CD4-positive, alpha-beta T cell (primary cell): ENCODE measurements at regions not wholly inside any gene's neighbourhood (a gene's known extent, or its start where the extent isn't known, plus 50 kb on each side); places are given as distances from the start of the nearest gene placed in this dataset.
"Not testable (repeated sequence)": the region's sequence is repeated elsewhere in the genome, so short reads cannot be mapped to it uniquely, and the experiment has no call there.

ENCODE experiments used
- ATAC-seq: fragments of 200-7000 bp; cut with Tn5 transposase; one replicate; pipeline ENCODE4 v1.10.0; 2022; ENCODE audit warnings: mild to moderate bottlenecking; ENCODE audit not compliant: poor library complexity
- CTCF ChIA-PET: fragments of 350-600 bp; sonication (Branson Sonifier 250); formaldehyde crosslinking; loops from one replicate; lab custom pipeline; 2021; ENCODE audit warnings: antibody characterized with exemption, inconsistent platforms; lab: Charles Lee
- POLR2A ChIA-PET: fragments of 350-600 bp; sonication (Branson Sonifier 250); formaldehyde crosslinking; loops from one replicate; lab custom pipeline; 2021; ENCODE audit warnings: antibody characterized with exemption, inconsistent platforms; lab: Charles Lee
- DNase-seq, 14 experiments: peaks; one replicate each; pipeline ENCODE4 v3.0.0-alpha.2; 2013 to 2020; ENCODE audit warnings: mixed read lengths in 2 of 14
- H3K27ac ChIP-seq, 2 donors: one replicate each; pipeline versions ENCODE4 v1.5.1 to v1.7.0; 2013; ENCODE audit warnings: low read length in 2 of 2, low read depth in 1 of 2, mild to moderate bottlenecking in 1 of 2
- H3K27me3 ChIP-seq, 2 experiments: 1 replicate in 1 of 2; 2 replicates in 1 of 2; pipeline versions ENCODE4 v1.6.1 to v1.7.0; 2013; ENCODE audit warnings: low read length in 2 of 2, control low read depth in 1 of 2, mild to moderate bottlenecking in 1 of 2, moderate library complexity in 1 of 2; ENCODE audit not compliant: insufficient read depth in 2 of 2, control insufficient read depth in 1 of 2
- H3K36me3 ChIP-seq: one replicate; pipeline ENCODE4 v1.6.1; 2013; ENCODE audit warnings: low read length, control low read depth; ENCODE audit not compliant: insufficient read depth
- H3K4me1 ChIP-seq: one replicate; pipeline ENCODE4 v1.6.1; 2013; ENCODE audit warnings: low read length, control low read depth; ENCODE audit not compliant: insufficient read depth
- H3K4me3 ChIP-seq: one replicate; pipeline ENCODE4 v1.5.1; 2013; ENCODE audit warnings: mild to moderate bottlenecking, low read length, moderate library complexity
- H3K9me3 ChIP-seq, 2 experiments: 1 replicate in 1 of 2; 2 replicates in 1 of 2; pipeline versions ENCODE4 v1.6.1 to v1.7.0; 2013; ENCODE audit warnings: low read length in 2 of 2, mild to moderate bottlenecking in 2 of 2, control low read depth in 1 of 2, moderate library complexity in 1 of 2; ENCODE audit not compliant: control insufficient read depth in 1 of 2, insufficient read depth in 1 of 2
- H3K27ac Mint-ChIP-seq: one replicate; pipeline ENCODE4 v1.8.0; 2020; ENCODE audit warnings: mixed read lengths
- H3K27me3 Mint-ChIP-seq: one replicate; pipeline ENCODE4 v1.8.0; 2021; ENCODE audit warnings: mixed read lengths
- H3K36me3 Mint-ChIP-seq: one replicate; pipeline ENCODE4 v1.8.0; 2021; ENCODE audit warnings: low read depth, mixed read lengths
- H3K4me1 Mint-ChIP-seq: one replicate; pipeline ENCODE4 v1.8.0; 2021; ENCODE audit warnings: low read depth, mixed read lengths
- H3K4me3 Mint-ChIP-seq: one replicate; pipeline ENCODE4 v1.8.0; 2020; ENCODE audit warnings: mild to moderate bottlenecking, mixed read lengths
- H3K9me3 Mint-ChIP-seq: one replicate; pipeline ENCODE4 v1.8.0; 2020; ENCODE audit warnings: mixed read lengths
- intact Hi-C, 2 experiments: fragments of 100-400 bp; cut with DNase I in 1 of 2; cut with micrococcal nuclease in 1 of 2; formaldehyde crosslinking; loops; one replicate each; pipeline versions ENCODE4 v1.15.1 to v1.9.0; 2023 to 2025; cut with DNase I, micrococcal nuclease
- TF ChIP-seq, protein P1 (sequence below): fragments of 200-600 bp; IDR thresholded peaks from one replicate; pipeline ENCODE4 v1.8.0; 2022; ENCODE audit warnings: antibody characterized with exemption, mild to moderate bottlenecking

GRCh38 chr5:159497221-159497620, 166.9 kb upstream of the IL12B start:
- H3K27ac ChIP-seq = no peak overlapping the region
- POLR2A ChIA-PET = no interaction called here
- CTCF ChIA-PET = no interaction called here
- no peaks in the 10 kb centered on the region for H3K27me3 ChIP-seq
- no peaks in the 10 kb centered on the region for H3K9me3 ChIP-seq
- ATAC-seq (no peak), DNase-seq (no peak)
- no peaks in the 10 kb centered on the region for H3K36me3 ChIP-seq
- Mint-ChIP-seq H3K4me1 (no peaks in the 10 kb centered on the region), H3K27ac (no peak overlapping the region), H3K27me3 (peaks cover 10% of the 10 kb centered on the region), H3K4me3 (no peak overlapping the region), H3K36me3 (no peaks in the 10 kb centered on the region), H3K9me3 (peaks cover 2% of the 10 kb centered on the region)
- intact Hi-C loops = no loop called here
- no peaks in the 10 kb centered on the region for H3K4me1 ChIP-seq
- TF ChIP-seq, protein P1, sequence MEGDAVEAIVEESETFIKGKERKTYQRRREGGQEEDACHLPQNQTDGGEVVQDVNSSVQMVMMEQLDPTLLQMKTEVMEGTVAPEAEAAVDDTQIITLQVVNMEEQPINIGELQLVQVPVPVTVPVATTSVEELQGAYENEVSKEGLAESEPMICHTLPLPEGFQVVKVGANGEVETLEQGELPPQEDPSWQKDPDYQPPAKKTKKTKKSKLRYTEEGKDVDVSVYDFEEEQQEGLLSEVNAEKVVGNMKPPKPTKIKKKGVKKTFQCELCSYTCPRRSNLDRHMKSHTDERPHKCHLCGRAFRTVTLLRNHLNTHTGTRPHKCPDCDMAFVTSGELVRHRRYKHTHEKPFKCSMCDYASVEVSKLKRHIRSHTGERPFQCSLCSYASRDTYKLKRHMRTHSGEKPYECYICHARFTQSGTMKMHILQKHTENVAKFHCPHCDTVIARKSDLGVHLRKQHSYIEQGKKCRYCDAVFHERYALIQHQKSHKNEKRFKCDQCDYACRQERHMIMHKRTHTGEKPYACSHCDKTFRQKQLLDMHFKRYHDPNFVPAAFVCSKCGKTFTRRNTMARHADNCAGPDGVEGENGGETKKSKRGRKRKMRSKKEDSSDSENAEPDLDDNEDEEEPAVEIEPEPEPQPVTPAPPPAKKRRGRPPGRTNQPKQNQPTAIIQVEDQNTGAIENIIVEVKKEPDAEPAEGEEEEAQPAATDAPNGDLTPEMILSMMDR = no peak
- no peak overlapping the region for H3K4me3 ChIP-seq

- TF ChIP-seq, protein P1 = no peak
- peaks cover 2% of the 10 kb centered on the region for H3K9me3 Mint-ChIP-seq
- DNase-seq = no peak
- ChIA-PET POLR2A (no interaction called here), CTCF (no interaction called here)
- Histone ChIP-seq H3K9me3 (no peaks in the 10 kb centered on the region), H3K36me3 (no peaks in the 10 kb centered on the region), H3K4me3 (no peak overlapping the region), H3K4me1 (no peaks in the 10 kb centered on the region), H3K27ac (no peak overlapping the region), H3K27me3 (no peaks in the 10 kb centered on the region)
- ATAC-seq = no peak
- H3K27ac Mint-ChIP-seq = no peak overlapping the region
- intact Hi-C loops = no loop called here
- H3K4me1 Mint-ChIP-seq = no peaks in the 10 kb centered on the region
- no peak overlapping the region for H3K4me3 Mint-ChIP-seq
- H3K27me3 Mint-ChIP-seq = peaks cover 10% of the 10 kb centered on the region
- no peaks in the 10 kb centered on the region for H3K36me3 Mint-ChIP-seq
Observed at GRCh38 chr5:159498630-159499029, 168.3 kb upstream of the IL12B start.

GRCh38 chr5:159502116-159502515, 171.8 kb upstream of the IL12B start:
- H3K27ac Mint-ChIP-seq, H3K27ac ChIP-seq, DNase-seq, H3K4me3 ChIP-seq, H3K4me3 Mint-ChIP-seq, H3K4me1 Mint-ChIP-seq, intact Hi-C loops, H3K36me3 ChIP-seq, H3K9me3 Mint-ChIP-seq, H3K36me3 Mint-ChIP-seq, POLR2A ChIA-PET, CTCF ChIA-PET, H3K27me3 ChIP-seq, H3K4me1 ChIP-seq, ATAC-seq, H3K27me3 Mint-ChIP-seq, H3K9me3 ChIP-seq: not testable (repeated sequence)

DNA sequence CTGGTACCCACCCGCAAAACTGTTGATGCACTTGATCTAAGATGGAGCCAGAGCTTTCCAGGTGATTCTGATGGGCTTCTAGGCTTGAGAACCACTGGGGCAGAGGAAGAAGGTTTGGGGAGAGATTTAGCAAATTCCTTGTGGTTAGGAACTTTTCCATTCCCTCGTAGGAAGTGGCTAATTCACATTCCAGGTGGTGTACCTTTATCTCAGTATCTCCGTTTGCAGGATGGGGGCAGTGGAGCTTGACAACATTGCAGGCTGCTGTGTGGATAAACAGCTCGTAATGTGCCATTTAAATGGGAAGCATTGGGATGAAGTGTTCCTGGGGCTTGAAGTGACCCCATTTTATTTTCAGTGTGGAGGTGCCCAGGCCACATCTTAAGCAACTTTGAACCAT, 172.9 kb upstream of the IL12B start:
- DNase-seq = no peak
- Histone ChIP-seq H3K36me3 (no peaks in the 10 kb centered on the region), H3K27me3 (no peaks in the 10 kb centered on the region), H3K4me1 (no peaks in the 10 kb centered on the region), H3K9me3 (no peaks in the 10 kb centered on the region), H3K27ac (no peak overlapping the region), H3K4me3 (no peak overlapping the region)
- intact Hi-C loops = no loop called here
- Mint-ChIP-seq H3K9me3 (peaks cover 2% of the 10 kb centered on the region), H3K27ac (no peak overlapping the region), H3K4me3 (no peak overlapping the region), H3K27me3 (peaks cover 2% of the 10 kb centered on the region), H3K4me1 (no peaks in the 10 kb centered on the region), H3K36me3 (no peaks in the 10 kb centered on the region)
- ATAC-seq = no peak
- POLR2A ChIA-PET = no interaction called here
- TF ChIP-seq, protein P1 = no peak
- CTCF ChIA-PET = no interaction called here
